ENCODE measurements at regions not wholly inside any gene's neighbourhood (a gene's known extent, or its start where the extent isn't known, plus 50 kb on each side); places are given as distances from the start of the nearest gene placed in this dataset.
"Not testable (repeated sequence)": the region's sequence is repeated elsewhere in the genome, so short reads cannot be mapped to it uniquely, and the experiment has no call there.

DNA sequence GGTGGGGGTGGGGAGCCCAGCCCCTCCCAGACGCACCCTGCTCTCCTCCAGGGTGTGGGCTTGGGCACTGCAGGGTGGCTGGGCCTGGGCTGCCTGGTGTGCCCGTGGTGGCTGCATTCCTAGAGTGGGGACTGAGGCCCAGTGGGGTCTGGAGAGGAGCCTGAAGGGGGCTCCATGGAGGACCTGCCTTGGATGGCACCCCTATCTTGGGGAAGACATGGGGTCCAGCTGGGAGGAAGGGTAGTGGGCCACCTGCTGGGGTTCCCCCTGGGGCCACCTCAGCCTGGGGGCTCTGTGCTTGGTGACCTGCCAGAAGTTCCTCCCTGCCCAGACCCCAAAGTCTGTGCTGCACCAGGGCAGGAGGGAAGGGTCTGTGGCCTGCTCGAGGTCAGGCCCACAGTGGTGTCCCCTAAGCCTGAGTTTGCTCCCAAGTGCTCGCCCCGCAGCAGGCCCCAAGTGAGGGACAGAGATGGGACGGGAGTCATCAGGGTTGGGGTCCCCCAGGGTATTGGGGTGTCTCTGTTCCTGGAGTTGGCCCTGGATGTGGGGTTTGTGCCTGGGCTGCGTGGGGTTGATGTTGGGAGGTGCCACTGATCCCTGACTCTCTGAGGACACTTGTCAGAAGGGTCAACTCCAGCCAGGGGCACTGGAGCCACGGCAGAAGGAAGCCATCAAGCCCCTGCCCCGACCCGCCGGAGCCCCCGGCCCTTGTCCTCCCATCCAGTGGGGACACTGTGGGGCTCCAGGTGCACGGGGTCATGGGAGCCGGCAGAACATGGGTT, 382.9 kb downstream of the TMEM121 start:
- Mint-ChIP-seq H3K9me3 (ENCODE audit: low read depth) (no peaks in the 10 kb centered on the region), H3K27ac (no peak overlapping the region), H3K27me3 (no peaks in the 10 kb centered on the region), H3K4me3 (no peak overlapping the region), H3K36me3 (no peaks in the 10 kb centered on the region), H3K4me1 (no peaks in the 10 kb centered on the region)
- ATAC-seq, result no peak
- CTCF ChIA-PET, result no interaction called here
- DNase-seq, result no peak

- H3K4me3 Mint-ChIP-seq; ATAC-seq; H3K36me3 Mint-ChIP-seq; DNase-seq; H3K27ac Mint-ChIP-seq; H3K9me3 Mint-ChIP-seq (ENCODE audit: low read depth); CTCF ChIA-PET; H3K4me1 Mint-ChIP-seq; H3K27me3 Mint-ChIP-seq: not testable (repeated sequence)
These were observed 383.4 kb downstream of the TMEM121 start for GRCh38 chr14:105909828-105910120.

- no peak for ATAC-seq
- Mint-ChIP-seq H3K4me1 (no peaks in the 10 kb centered on the region), H3K9me3 (ENCODE audit: low read depth) (no peaks in the 10 kb centered on the region), H3K27me3 (no peaks in the 10 kb centered on the region), H3K27ac (no peak overlapping the region), H3K4me3 (no peak overlapping the region), H3K36me3 (no peaks in the 10 kb centered on the region)
- DNase-seq, result no peak
- CTCF ChIA-PET, result no interaction called here
These were observed 384.0 kb downstream of the TMEM121 start for GRCh38 chr14:105910426-105910825.

DNA sequence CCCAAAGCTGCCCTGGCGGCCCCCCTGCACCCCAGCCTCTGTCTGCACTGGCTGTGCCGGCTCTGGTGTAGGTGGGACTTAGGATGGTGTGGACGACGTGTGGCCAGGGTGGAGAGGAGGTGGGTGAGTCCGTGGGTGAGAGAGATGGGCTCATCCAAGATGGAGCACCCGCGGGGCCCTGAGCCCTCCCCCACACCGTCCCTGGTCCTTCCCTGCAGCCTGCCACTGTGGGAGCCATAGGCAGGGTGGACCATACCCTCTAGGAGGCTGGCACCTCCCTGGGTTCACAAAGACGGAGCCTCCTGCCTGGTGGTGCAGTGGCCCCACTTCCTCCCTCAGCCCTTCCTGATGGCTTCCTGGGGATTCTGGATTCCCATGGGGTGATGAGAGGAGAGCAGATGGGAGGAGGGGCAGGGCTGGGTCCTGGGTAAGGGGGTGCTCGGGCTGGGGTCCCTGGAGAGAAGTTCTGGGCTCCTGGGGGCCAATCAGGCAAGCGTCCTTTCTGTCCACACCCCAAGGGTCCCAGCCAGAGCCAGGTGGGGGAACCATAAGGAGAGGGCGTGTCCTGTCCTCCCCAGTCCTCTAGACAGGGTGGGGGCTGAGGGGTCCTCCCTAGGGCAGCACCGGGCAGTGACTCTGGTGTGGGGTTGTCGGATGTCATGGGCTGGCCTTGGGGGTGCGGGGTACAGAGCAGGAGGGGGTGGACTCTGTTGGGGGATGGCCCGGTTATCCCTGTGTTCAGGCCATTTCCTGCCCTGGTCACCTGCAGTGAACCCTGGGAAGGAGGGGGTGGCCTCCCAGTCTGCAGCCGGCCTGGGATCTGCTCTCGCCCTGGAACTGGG, 384.8 kb downstream of the TMEM121 start:
- no peak for DNase-seq
- Mint-ChIP-seq H3K27ac (no peak overlapping the region), H3K36me3 (no peaks in the 10 kb centered on the region), H3K4me1 (no peaks in the 10 kb centered on the region), H3K9me3 (ENCODE audit: low read depth) (no peaks in the 10 kb centered on the region), H3K27me3 (no peaks in the 10 kb centered on the region), H3K4me3 (no peak overlapping the region)
- CTCF ChIA-PET, result no interaction called here
- ATAC-seq, result no peak

DNA sequence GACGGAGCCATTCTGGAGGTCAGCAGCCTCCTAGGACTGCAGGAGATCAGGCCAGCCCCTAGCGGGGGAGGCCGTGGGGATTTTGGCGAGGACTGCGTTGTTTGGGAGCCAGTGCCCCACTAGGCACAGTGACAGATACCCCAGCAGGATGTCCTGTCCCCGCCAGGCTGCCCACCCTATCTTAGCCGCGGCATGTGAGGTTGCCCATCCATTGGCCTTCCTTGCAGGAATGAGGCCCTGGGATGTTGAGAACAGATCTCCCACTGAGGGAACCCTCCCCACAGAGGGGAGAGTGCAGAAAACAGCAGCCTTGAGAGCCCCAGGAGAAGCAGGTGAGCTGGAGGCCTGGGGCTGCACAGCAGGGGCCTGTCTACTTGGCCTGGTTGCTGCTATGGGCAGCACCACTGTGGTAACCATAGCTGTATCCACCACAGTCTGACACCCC, 385.5 kb downstream of the TMEM121 start:
- H3K4me3 Mint-ChIP-seq; H3K9me3 Mint-ChIP-seq (ENCODE audit: low read depth); H3K27ac Mint-ChIP-seq; H3K27me3 Mint-ChIP-seq; DNase-seq; H3K36me3 Mint-ChIP-seq; H3K4me1 Mint-ChIP-seq; CTCF ChIA-PET; ATAC-seq: not testable (repeated sequence)

GRCh38 chr14:105912641-105913180, 386.3 kb downstream of the TMEM121 start:
- Mint-ChIP-seq H3K4me3 (no peak overlapping the region), H3K9me3 (ENCODE audit: low read depth) (no peaks in the 10 kb centered on the region), H3K27ac (no peak overlapping the region), H3K27me3 (no peaks in the 10 kb centered on the region), H3K36me3 (no peaks in the 10 kb centered on the region), H3K4me1 (no peaks in the 10 kb centered on the region)
- CTCF ChIA-PET, result no interaction called here
- DNase-seq (no peak), ATAC-seq (no peak)

- Mint-ChIP-seq H3K4me3 (no peak overlapping the region), H3K9me3 (ENCODE audit: low read depth) (no peaks in the 10 kb centered on the region), H3K27me3 (no peaks in the 10 kb centered on the region), H3K36me3 (no peaks in the 10 kb centered on the region), H3K27ac (no peak overlapping the region), H3K4me1 (no peaks in the 10 kb centered on the region)
- ATAC-seq, result no peak
- CTCF ChIA-PET, result no interaction called here
- no peak for DNase-seq
These were observed 386.8 kb downstream of the TMEM121 start for GRCh38 chr14:105913221-105913620.

GRCh38 chr14:105913861-105914260, 387.5 kb downstream of the TMEM121 start:
- Mint-ChIP-seq H3K4me1 (no peaks in the 10 kb centered on the region), H3K27me3 (no peaks in the 10 kb centered on the region), H3K27ac (no peak overlapping the region), H3K9me3 (ENCODE audit: low read depth) (no peaks in the 10 kb centered on the region), H3K4me3 (no peak overlapping the region), H3K36me3 (no peaks in the 10 kb centered on the region)
- CTCF ChIA-PET, result no interaction called here
- DNase-seq (no peak), ATAC-seq (no peak)

DNA sequence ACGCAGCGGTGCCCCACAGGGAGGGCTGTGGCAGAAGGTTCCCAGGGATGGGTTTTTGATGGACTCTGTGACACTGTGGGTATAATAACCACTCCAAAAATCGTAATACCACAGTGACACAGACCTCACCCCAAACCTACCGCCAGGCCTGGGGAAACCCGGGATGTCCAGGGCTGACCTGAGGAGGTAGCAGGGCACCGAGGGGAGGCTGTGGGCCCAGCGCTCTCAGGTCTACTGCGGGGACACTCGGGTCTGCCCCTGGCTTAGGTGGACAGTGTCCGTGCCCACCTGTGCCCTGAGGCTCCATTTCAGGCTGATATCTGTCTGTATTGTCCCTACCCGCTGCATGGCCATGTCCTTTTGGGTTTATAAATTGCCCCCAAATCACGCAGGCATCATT, 387.9 kb downstream of the TMEM121 start:
- H3K27ac Mint-ChIP-seq; H3K4me3 Mint-ChIP-seq; DNase-seq; H3K27me3 Mint-ChIP-seq; H3K4me1 Mint-ChIP-seq; CTCF ChIA-PET; H3K36me3 Mint-ChIP-seq; H3K9me3 Mint-ChIP-seq (ENCODE audit: low read depth); ATAC-seq: not testable (repeated sequence)

GRCh38 chr14:105914738-105915385, 388.5 kb downstream of the TMEM121 start:
- Mint-ChIP-seq H3K36me3 (no peaks in the 10 kb centered on the region), H3K27ac (no peak overlapping the region), H3K4me3 (no peak overlapping the region), H3K27me3 (no peaks in the 10 kb centered on the region), H3K9me3 (ENCODE audit: low read depth) (no peaks in the 10 kb centered on the region), H3K4me1 (no peaks in the 10 kb centered on the region)
- CTCF ChIA-PET, result no interaction called here
- DNase-seq, result no peak
- no peak for ATAC-seq

GRCh38 chr14:105915546-105915945, 389.2 kb downstream of the TMEM121 start:
- H3K36me3 Mint-ChIP-seq; DNase-seq; CTCF ChIA-PET; ATAC-seq; H3K9me3 Mint-ChIP-seq (ENCODE audit: low read depth); H3K27me3 Mint-ChIP-seq; H3K27ac Mint-ChIP-seq; H3K4me1 Mint-ChIP-seq; H3K4me3 Mint-ChIP-seq: not testable (repeated sequence)

GRCh38 chr14:105917136-105917932, 391.0 kb downstream of the TMEM121 start:
- H3K27ac Mint-ChIP-seq, CTCF ChIA-PET: not testable (repeated sequence)

GRCh38 chr14:105917933-105918436, 391.6 kb downstream of the TMEM121 start:
- Mint-ChIP-seq H3K4me1 (no peaks in the 10 kb centered on the region), H3K27ac (no peak overlapping the region), H3K27me3 (no peaks in the 10 kb centered on the region), H3K36me3 (no peaks in the 10 kb centered on the region), H3K9me3 (ENCODE audit: low read depth) (no peaks in the 10 kb centered on the region), H3K4me3 (no peak overlapping the region)
- ATAC-seq (no peak), DNase-seq (no peak)
- CTCF ChIA-PET, result no interaction called here

More at GRCh38 chr14:105917136-105917932, 391.0 kb downstream of the TMEM121 start:
- not testable (repeated sequence) for H3K4me3 Mint-ChIP-seq; H3K4me1 Mint-ChIP-seq; H3K36me3 Mint-ChIP-seq; H3K27me3 Mint-ChIP-seq; DNase-seq; H3K9me3 Mint-ChIP-seq (ENCODE audit: low read depth); ATAC-seq

Data from activated CD8-positive, alpha-beta memory T cell treated with anti-CD3 and anti-CD28 coated beads, Interleukin-2, amount 10 ng/mL, durations not matched to agents 7 days and 5 days (primary cell).